ENCODE measurements at regions not wholly inside any gene's neighbourhood (a gene's known extent, or its start where the extent isn't known, plus 50 kb on each side); places are given as distances from the start of the nearest gene placed in this dataset.

DNA sequence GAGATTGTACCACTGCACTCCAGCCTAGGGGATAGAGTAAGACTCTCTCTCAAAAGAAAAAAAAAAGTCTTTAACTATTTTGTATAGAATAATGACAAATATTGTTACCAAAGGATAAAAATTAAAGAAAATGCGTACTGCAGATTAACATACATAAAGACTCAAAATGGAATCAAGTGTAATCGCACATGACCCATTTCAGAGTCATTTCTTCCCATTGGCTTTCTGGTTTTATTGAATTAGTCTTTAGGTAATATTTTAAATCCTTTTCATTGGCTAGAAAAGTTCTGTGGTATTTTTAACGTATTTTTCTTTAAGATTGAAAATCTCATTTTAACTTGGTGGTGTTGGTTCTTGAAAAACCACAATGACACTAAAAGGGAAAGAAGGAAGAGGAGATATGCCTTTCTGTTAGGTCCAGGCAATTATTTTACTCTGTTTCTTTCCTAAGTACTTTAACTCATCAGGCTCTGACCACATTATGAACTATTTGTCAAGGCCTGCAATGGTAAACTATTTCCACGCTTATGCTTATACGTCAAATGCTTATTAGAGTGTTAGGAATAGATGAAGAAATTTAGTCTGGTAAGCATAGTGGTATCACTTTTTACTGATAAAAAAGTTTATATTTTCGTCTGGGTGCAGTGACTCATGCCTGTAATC, 52.3 kb downstream of the PLEKHG1 start:
- no peak for DNase-seq

DNA sequence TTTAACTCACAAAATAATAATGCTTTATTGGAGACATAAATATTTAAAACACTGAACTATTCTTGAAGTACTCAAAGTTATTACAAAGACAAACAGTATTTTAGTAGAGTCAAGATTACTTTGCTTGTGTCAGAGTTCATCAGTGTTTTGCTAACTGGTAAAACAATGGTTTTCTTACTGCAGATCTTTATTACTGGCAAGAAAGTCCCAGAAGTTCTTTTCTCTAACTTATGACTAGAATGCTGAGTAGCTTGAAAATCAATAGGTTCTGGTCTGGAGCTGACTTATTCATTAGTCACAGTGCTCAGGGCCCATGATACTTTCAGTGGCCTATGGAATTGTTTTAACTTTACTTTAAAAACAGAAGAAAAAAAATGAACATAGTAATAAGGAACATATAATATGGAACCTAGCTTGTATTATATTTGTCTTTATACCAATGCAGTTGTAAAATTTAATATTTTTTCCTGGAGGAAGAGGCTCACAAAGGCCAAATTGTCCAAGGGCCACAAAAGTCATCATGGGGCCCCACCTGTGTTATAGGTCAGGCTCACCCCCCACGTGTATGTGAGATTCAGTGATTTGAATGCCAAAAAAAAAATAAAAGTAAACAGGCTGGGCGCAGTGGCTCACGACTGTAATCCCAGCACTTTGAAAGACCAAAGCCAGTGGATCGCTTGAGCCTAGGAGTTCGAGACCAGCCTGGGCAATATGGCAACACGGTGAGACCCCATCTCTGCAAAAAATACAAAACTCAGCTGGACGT, 53.3 kb downstream of the PLEKHG1 start:
- no peak for DNase-seq

DNA sequence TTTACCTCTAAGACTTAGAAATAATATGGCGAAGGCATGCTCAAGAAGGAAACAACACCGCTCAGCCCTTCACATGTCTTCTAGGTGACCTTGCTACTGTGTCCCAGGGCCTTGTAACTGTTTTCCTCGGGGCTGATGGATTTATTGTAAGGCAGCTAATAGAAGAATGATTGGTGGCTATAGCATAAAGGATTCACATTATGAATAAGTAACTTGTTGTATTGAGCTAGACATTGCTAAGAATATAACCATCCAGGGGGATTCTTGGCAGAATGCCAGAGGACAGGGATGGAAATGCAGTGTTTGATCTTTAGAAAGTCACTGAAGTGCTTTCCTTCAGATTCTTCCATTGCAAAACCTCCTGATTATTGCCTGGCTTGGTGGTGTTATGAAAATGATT, 54.9 kb downstream of the PLEKHG1 start:
- DNase-seq: no peak

DNA sequence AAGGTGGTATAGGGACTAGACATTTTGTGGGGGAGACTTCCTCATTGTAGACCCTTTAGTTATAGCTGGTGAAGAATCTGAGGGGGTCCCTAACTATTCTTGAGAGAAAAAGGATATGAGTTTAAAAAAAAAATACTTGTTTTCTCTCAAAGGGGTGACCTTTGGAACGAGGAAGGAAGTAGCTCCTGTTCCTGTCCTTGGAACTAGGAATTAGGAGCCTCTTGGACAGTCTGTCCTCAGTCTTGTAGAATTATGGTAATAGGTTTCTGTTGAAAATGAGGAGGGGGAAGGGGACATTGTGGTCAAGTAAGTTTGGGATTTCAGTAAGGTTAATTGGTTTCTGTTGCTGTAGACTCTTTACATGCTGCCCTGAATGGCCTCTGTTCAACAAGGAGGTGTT, 56.5 kb downstream of the PLEKHG1 start:
- no peak for DNase-seq

DNA sequence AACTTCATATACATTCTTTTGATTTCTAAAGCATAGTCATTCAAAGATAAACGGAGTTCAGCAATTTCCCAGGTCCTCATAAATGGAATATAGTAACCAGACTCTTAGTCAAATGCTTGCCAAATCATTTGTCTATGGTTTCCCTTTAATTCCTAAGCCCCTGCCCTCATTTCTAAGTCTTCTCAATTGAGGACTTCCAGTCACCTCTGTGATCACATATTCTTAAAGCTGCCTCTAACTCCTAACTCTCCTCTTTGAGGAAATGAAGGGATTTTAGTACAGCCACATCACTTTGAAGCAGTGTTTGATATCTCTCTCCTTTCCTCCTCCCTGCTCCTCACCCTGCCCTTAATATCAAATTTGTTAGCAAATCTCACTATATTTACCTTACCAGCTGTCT, 58.7 kb downstream of the PLEKHG1 start:
- no peak for DNase-seq

DNA sequence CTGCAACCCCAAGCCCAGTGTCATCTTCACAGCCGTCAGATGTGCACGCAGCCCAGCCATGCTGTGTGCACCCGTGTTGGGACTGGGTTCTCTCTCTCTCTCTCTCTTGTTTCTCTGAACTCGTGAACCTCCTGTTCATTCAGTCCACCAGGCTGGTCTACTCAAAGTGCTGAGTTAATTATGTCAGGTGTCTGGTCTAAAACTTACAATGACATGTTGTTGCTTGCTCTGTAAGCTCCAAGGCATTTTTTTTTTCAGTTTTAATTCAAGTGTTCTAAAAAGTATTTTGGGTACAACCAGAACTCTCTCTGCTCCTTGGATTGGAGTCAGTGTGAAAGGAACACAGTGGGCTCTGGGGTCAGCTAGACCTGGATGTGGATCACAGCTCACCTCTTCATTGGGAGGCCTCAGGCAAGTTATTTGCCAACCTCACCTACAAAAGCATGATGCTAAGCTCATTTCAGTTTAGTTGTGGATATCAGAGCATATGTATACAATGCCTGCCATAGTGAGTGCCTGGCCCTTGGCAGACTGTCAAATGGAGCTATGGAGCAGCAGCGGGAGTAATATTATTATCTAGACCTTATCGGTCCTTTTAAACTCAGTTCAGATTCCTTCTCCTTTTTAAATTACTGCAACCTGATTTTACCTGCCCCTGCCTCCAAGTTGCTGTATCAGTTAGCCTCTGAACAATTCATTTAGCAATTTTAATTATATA, 59.5 kb downstream of the PLEKHG1 start:
- DNase-seq: no peak

DNA sequence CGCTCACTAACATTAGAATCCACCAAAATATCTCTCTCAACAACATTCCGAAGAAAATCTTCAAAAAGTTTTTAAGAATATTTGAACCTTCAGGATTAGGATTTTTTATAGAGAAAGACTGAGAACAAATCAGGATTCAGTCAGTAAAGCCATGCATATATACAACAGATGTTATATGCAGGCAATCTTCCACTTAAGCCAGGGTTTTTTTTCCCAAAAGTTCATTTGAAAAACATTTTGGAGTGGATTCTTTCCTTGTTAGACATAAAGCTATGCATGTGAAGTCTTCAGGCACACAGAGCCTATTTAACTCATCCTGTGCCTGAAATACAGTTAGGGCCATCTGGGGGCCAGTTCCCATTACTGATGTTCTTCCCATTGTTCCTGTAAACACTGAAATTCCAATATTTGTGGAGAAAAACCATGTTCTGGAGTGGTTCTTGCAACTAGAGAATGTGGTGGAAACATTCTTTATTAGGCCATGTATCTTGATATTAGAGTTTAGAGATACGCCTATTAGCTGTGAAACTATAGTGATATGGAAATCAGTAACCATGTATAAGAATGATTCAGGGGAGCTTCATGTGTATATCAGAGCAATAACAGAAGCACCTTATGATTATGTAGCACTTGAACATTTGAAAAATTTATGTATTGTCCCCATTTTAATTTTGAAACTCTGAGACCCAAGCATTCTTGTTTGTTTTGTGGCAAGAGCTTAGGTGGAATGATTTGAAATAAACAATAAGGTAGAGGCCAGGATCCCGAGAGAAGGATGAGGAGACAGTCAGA, 61.7 kb downstream of the PLEKHG1 start:
- DNase-seq: no peak

DNA sequence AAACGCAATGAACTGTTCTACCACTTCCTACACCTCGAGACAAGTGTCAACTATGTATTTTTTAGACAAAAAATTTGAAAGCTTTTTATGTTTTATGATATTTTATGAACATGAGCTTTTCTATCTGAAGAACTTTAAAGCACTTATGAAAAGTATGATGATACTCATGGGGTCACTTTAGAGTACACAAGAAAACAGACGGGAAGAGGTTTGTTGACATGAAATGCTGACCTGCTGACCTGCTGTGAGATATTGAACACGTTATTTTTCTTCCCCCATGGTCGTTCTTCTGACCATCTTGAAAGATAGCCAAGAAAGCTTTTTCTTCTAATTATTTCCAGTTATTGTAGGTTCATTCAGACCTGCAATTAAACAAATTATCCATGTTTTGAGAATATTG, 63.1 kb downstream of the PLEKHG1 start:
- DNase-seq: no peak

DNA sequence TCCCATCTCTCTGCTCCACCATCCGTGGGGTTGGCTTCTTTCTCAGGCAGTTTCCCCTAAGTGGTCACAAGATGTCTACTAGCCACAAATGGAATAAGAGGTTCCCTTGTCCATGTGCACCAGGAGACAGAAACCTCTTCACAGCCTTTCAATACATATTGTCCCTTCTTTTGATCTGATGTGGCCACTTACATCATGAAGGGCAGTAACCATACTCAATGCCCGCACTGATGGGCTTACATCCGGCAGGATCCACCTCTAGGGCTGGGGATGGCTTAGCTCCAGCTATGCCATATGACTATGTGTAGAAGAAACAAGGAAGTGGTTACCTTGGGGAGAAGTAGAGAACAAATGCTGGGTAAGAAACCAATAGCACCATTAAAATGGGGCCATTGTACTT, 64.4 kb downstream of the PLEKHG1 start:
- DNase-seq: no peak

DNA sequence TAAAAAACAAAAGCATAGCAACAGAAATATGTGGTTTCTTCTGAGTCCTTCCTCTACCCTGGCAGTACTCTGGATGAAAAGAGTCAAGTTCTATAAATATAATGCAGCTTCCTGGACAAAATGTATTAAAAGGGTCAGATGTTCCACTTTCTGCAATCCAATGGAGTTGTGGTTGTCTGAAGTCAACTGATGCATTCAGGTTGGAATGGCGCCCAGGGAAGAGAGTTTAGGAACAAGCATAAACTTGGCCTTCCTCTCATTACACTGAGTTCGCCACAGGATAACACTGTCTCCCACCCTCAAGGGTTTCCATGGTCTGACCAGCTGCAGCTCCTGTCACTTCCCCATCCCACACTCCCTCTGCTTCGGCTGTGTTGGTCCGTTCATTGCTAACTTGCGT, 66.4 kb downstream of the PLEKHG1 start:
- no peak for DNase-seq

DNA sequence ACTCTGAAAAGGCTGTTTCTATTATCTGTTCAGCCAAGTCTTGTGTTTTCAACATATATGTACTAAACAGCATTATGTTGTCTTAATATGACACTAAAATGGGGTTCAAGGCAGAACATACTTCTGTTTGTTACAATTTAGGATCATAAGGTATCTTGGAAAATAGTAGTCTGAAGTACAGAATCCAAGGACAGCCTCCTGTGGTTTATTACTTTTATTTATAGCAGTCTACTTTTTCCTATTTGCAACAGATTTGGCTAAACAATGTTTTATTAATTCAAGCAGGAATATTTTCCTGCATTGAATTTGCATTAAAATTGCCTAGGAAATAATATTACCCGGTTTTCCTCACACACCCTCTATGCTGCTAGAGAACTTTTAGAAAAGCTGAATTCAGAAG, 67.7 kb downstream of the PLEKHG1 start:
- no peak for DNase-seq

DNA sequence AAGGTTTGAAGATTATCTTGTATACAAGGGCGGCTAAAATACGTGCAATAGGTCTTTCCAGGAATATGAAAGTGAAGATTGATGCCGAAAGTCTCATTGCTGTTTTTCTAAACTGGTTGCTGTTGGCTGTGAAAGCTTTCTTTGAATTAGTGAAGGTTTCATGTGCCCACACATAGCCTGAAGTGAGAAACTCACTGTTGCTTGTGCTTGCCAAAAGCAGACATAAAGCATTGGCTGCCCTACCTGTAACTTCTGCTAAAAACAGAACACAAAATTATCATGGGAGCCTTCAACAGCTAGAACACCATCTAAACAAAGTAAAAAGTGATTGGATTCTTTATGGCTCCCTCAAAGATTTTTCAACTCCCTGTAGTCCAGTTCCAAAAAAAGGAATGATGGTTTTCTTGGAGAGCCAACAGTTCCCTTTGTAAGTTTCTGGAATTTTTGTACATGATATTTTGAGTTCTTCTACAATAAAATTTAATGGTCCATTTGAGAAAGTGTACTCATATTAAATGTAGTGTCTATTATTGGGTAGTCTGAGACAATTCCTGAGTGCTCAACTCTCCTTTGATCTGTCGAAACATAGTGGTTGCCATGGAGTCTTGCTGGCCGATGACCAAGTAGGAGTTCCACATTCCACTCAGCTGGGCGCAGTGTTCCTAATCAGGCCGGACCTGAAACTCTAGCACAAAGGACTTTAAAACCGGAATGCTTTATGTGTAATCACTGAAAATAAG, 68.5 kb downstream of the PLEKHG1 start:
- DNase-seq: peak; percentile 41

DNA sequence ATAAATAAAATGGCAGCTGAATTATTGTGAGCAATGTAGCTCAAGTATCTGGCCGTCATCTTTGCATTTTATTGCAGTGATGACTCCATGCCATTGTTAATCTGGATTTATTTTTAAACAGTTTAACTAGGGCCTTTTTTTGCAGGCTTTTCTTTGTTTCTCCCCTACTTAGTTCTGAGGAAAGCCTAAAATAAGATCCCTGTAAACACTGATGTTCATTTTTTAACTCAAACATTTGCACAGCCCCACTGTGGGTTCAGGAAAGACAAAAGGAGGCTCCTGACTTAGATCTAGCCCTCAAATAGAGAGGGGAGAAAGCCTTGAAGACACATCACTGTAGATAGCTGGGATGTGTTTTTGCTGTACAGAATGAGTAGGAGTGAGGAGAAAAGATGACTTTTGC, 69.2 kb downstream of the PLEKHG1 start:
- no peak for DNase-seq

DNA sequence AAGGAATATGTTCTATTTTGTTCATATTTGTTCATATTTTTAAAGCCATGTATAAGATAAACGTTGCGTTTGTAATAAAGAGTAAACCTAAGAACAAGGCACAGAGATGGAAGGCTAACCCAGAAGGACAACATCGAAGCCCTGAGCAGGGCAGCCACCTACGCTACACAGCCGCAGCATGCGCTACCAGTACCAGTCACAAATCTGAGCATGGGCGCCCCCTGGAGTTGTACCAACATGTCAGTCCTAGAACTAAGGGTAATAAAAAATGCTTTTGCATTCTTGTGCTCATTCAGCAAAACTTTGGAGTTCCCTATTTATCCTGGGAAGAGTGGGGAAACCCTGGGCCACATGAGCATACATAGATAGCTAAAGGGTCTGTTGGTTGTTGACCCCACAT, 70.6 kb downstream of the PLEKHG1 start:
- no peak for DNase-seq

DNA sequence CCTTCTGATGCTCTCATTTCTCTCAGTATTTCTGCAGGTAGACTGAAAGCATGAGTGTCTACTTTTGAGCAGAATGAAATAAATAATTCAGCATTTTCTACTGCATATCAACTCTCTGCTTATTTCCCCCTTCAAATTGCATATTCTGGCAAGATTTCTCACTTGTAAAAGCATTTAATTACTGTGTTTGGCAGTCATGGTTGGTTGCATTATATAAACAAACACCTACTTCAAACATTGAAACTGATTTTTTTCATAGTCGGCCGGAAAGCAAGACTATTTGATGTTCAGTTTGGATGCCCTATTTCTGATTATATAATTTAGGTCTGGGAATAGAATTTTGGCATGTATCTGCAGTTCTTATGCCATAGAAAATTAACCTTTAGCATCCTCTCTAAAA, 73.1 kb downstream of the PLEKHG1 start:
- no peak for DNase-seq

DNA sequence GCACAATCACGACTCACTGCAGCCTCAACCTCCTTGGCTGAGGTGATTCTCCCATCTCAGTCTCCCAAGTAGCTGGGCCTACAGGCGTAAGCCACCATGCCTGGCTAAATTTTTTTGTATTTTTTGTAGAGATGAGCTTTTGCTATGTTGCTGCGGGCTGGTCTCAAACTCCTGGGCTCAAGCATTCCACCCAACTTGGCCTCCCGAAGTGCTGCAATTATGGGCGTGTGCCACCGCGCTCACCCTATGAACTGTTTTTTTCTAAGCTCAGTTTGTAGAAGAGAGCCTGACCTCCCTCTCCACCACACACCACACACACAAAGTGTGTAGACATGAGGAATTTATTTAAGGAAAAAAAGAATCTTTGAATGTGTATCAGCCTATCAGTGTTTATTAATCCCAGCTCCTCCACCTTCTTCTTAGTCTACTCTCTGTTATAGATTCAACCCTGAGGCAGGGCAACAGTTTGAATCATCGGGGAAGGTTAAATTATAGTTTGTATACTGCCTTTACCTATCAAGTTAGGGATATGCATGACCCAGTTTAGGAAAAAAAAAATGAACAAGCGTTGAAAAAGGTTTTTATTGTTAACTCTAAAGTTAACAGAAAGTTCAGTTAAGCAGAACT, 74.1 kb downstream of the PLEKHG1 start:
- DNase-seq: no peak

DNA sequence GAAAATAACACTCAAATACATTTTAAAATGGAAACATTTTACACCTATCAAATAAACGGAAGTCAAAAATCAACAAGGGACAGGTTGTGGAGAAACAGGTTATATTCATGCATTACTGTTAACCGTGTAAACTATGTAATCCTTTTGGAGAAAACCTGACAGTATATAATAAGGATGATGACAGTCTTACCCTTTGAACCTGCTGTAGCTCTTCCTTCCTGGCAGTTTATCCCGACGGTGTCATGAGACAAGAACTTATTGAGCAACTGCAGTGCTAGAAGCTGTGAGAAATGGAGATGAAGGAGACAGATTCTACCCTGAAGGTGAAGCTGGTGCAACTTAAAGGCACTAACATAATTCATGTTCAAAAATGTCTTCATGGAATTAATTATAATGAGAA, 76.7 kb downstream of the PLEKHG1 start:
- DNase-seq: no peak

DNA sequence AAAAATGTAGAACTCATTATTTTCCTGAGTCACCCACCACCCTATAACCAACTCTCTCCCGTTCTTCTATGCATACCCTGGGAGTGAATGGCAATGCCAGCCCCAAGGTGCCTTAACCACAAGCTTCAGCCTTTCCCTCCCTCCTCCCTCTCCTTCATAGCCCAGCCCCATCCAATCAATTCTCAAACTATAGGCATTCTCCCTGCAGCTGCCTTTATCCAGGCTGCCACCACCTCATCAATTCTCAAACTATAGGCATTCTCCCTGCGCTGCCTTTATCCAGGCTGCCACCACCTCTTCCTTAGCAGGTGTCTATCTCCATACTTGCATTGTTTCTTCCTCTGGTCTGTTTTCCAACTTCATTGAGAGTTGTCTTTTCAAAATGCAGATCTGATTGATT, 77.1 kb downstream of the PLEKHG1 start:
- no peak for DNase-seq

DNA sequence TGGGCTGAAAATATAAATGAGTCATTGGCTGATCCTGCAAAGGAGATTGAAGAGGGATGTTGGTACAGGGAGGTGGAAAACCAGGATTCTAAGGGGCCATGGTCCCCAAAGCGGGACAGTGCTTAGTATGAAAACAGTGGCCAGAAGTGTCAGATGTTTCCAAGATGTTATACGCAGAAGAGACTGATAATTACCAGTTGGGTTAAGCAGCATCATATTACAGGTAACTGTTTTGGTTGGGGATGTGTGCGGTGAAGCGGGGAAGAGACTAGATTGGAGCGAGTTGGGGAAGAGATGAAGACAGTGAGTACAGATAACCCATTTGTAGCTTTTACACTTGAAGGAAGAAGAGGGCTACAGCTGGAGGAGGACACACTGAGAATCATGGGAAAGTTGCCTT, 80.8 kb downstream of the PLEKHG1 start:
- DNase-seq: no peak

DNA sequence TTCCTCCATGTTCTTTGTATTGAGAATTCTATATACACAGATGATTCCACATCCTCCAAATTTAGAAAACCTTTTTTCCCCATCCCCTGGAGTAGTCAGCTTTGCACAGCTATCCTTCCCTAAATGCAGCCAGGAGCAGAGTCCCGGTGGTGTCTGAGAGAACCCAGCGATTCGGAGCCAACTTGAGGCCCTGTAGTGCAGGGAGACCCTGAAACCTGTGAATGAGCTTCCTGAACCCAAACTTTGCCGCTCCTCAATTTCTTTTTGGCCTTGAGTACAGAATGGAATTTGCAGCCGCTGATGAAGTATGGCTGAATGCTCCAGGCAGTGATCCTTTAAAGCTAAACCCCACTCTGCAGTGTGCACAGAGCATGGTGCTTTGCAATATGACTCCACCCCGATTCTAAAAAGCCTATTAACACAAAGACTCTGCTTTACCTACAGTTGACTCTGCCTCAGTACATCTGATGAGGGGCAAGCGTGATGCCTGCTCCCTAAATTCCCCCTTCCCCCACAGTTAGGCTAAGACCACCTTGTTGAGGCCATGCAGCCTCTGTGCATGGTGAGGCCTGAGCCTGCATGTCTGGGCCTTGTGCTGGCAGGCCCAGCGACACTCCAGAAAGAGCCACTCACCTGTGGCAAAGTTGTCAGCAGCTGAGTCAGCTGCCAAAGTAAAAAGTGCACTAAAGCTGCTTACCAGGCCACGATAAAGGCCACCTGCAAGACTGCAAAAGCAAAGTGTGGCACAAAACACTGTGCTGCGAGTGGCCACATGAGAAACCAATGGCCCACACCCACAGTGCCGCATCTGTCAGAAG, 82.1 kb downstream of the PLEKHG1 start:
- DNase-seq: no peak

DNA sequence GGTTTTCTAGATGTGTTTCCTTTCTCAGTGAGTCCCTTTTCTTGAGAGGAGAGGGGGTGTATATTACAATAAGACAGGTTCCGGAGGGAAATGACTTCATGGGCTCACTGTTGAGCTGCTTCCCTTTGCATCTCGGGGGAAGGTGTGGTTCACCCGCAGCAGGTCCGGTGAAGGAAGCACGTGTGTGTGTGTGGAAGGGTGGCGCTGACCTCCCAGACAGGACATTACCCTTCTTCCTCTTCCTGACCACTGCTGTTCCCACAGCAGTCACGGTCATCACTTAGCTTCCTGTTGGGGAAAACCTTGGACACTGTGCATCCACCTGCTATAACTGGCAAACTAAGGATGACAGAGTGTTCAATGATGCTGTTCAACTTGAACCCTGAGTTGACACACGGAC, 83.6 kb downstream of the PLEKHG1 start:
- DNase-seq: no peak

Measured in NCI-H1048 (cell line).